ENCODE measurements at regions not wholly inside any gene's neighbourhood (a gene's known extent, or its start where the extent isn't known, plus 50 kb on each side); places are given as distances from the start of the nearest gene placed in this dataset.

- TF ChIP-seq CTCF (conservative IDR thresholded peaks at IDR 0.05): no peak
- TF ChIP-seq ZFX (IDR thresholded peaks at IDR 0.05): no peak
These were observed 81.7 kb upstream of the CADM2 start for GRCh38 chr3:84877092-84877491.
